Raji (cell line): ENCODE measurements at regions not wholly inside any gene's neighbourhood (a gene's known extent, or its start where the extent isn't known, plus 50 kb on each side); places are given as distances from the start of the nearest gene placed in this dataset.

Experiments
- POLR2A ChIP-seq: IDR thresholded peaks from 2 replicates; pipeline ENCODE4 v1.6.1; 2011; ENCODE audit warnings: low read depth, low read length, control low read depth; ENCODE audit not compliant: insufficient read depth

DNA sequence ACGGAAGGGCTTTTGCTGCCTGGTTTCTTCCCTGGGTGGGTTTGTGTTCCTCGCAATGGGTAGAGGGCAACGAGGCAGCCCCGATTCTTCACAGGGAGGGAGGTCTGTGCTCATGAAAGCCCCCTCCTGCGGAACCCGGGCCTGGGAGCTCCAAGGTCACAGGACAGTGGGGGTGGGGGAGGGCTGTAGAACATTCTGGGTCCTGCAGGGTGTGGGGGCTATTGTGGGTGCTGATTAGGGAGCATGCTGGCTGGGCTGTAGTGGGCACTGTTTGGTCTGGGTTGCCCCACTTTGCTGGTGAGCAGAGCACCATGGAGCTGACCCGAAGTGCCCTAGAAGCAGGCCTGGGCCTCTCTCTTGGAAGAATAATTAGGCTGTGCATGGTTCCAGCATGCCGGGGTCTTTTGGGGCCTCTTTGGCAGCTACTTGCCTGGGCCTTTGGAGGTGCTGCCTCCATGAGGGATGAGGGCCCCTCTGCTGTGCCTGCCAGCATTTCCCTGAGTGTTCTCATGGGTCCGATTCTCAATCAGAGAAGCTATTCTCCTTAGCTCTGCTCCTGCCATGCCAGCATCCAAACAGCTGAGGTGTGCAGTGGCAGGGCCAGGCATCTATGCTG, 232.2 kb upstream of the HS6ST1 start:
- TF ChIP-seq POLR2A = no peak

DNA sequence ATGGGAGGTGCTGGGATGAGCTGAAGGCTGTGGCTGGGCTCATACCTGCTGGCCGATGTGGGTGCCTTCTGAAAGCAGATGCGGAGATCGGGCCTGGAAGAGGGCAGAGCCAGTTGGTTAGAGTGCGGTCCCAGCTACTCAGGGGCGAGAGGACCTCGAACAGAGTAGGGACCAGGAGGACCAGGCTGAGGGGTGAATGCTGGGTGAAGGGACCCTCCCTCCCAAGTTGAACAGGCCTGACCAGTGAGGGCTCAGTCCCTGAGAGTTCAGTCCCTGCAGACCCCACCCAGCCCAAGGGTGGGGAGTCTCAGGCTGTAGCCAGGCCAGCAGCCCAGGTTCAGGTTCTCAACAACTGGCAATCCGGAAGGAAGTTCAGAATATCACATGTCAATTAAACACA, 232.8 kb upstream of the HS6ST1 start:
- no peak for TF ChIP-seq POLR2A

DNA sequence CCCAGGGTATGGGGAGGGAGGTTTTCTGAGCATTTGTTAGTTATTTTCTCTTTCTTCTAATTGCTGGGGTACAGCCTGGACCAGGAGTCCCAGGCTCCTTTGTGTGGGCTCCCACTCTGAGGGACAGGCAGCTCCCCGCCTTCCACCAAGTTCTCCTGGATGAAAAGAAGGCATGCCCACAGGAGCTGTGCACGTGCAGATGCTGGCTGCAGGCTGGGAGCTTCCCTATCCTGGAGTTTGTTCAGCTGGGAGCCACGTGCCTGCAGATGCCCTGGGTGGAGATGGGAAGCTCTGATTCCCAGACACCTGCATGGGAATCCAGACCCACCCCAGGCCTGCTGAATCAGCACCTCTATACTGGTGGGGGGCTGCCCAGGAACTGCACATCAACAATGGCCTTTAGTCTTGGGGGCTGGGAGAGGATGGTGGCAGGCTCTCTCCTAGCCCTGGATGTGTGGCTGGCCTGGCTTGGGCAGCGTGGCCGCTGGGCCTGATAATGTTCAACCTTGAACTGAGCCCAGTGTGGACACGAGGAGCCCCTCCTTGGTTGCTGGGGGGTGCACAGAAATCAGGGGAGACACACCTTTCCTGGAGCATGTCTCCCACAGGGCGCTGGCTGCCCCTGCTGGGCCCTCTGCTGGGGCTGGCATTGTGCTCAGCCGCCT, 233.6 kb upstream of the HS6ST1 start:
- TF ChIP-seq POLR2A = no peak

DNA sequence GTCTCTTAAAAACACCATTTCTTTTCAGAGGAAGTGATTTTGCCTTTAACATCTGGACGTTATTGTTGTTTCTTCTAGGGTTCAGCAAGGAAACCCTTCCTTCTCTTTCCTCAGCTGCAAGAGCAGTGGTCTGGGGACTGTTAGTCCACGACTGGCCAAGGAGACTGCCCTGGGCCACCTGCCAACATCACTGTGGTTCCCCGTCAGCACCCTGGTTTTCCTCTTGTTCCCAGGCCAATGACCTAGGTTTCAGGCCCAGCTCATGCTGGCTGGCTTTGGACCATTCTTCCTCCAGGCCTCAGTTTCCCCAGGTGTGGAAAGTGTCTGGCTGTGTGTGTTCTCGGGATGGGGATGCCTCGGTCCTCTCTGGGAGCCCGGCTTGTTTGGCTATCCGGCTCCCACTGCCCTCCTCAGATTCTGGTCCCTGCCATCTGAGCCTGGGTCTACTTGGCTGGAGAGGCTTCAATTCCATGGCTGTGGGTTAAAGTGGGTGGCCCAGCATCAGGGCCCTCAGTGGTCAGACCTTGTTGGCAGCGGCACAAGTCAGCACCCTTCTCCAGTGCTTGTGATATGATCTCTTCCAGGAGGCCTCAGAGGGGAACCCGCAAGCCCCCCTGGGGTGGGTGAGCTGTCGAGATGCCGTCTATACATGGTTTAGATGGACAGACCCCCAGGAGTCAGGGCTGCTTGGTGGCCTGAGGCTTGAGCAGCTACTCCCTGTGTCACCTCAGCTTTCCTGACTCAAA, 234.3 kb upstream of the HS6ST1 start:
- TF ChIP-seq POLR2A = no peak

DNA sequence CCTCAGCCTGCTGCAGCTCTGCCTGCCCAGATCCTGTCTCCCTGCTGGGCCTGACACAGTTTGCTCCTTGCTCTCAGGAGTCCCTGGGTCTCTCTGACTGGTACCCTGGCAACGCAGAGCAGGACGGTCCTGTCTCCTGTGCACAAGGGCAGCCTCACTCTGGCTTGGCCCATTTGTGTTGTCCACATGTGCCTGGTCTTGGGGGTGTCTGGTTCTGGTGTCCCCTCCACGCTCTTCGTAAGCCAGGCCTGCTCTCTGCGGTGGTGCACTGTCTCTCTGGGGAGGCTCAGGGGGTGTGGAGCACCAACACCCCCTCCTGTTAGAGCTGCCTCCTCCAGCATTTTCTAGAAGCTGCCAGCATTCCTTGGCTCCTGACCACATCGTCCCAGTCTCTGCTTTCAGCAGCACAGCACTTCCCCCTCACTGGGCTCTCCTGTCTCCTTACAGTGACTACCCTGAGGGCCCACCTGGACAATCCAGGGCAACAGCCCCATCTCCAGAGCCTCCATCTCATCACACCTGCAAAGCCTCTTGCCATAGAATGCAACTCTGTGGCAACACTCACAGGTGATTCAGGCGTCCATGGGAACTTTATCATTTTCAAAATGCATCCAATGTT, 235.6 kb upstream of the HS6ST1 start:
- TF ChIP-seq POLR2A = no peak

DNA sequence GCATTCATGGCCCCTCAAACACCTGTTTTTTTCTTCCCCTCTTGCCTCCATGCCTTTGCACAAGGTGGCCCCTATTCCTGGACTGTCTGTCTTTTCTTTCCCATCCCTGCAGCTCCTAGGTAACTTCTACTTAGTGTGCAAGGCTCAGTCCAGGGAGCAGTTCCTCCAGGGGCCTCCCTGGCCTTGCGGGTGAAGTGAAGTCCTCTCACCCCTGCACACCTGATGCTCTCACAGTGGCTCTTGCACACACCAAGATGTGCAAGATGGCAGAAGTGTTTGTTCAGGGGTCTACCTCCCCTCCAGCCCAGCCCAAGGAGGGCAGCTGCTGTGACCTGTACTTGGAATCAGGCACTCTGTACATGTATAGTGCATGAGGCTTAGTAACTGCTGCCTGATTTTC, 236.8 kb upstream of the HS6ST1 start:
- TF ChIP-seq POLR2A = no peak

DNA sequence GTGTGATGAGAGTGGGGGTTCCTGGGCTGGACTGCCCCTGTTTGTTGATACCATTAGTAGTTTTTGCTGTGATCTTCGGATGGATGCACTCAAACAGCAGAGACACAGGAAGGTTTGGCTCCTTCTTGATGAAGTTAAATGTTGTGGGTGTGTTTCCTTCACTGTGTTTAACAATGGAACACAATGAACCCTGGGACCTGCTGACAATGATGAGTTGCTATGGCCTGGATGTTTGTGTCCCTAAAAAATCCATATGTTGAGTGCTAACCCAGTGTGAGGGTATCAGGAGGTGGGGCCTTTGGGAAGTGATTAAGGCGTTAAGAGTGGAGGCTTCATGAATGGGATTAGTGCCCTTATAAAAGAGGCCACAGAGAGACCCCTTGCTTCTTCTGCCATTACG, 237.4 kb upstream of the HS6ST1 start:
- TF ChIP-seq POLR2A = no peak

DNA sequence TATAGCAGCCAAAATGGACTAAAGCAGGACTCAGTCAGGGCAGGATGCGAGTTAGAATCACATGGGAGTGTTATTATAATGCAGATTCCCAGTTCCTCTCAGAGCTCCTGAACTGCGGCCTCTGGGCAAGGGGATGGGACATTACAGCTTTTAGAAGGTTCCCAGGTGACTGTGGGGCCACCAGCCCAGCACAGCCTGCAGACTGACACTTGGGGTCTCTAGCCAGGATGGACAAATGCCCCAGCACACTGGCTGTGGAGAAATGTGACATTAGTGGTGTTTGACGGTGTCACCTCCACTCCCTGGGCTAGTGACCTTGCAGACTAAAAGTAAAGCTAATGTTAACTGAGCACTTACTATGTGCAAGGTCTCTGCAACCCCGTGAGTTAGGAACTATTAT, 238.0 kb upstream of the HS6ST1 start:
- TF ChIP-seq POLR2A = no peak

DNA sequence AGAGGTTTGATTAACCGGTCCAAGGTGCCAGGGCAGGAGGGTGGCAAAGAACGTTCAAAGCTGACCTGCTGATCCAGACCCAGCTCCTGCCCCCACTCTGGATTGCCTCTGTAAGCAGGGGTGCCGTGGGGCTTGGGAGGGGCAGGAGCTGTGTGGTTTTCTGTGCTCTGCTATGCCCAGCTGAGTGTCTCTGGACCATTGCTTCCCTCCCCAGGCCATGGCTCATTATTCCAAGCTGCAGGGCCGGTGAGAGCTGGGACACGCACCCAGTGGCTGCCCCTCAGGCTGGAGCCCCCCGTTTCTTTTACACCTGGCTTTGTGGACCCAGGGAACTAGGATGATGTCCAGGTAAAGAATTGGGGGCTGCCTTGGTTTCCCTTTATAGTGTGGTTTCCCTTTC, 238.4 kb upstream of the HS6ST1 start:
- no peak for TF ChIP-seq POLR2A

DNA sequence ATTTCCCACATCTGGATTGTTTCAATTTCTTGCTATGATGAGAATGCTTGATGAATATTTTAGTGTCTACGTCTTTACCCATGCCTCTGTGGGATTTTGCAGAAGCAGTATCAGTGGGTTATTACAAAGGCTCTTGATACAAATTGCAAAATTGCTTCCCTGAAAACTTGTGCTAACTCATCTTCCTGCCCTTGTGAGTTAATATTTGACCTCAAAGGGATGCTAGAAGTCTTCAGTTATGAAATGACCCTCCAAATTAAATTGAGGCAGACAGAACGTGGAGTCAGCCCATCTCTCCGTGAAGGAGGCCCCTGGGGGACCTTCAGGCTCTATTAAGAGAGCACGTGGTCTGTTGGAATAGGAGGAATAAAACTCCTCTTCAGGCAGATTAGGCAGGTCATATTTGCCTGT, 239.2 kb upstream of the HS6ST1 start:
- no peak for TF ChIP-seq POLR2A

DNA sequence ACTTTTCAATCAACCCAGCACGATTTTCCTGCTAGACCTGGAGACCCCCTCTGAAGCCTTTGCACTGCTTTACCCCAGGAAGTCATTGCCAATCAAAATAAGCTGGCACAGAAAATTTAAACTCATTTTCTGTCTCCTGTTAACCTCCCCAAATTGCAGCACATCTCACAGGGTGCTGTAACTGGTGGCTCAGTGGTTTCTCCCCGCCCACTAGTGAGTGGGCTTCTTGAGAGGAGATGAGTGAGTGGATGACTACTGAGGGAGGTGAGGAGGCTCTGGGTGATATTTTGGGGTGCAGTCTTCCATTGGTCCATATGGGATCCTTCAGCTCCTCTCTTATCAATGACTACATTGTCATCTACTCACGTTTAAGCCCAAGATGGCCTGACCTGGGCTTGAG, 239.8 kb upstream of the HS6ST1 start:
- no peak for TF ChIP-seq POLR2A

DNA sequence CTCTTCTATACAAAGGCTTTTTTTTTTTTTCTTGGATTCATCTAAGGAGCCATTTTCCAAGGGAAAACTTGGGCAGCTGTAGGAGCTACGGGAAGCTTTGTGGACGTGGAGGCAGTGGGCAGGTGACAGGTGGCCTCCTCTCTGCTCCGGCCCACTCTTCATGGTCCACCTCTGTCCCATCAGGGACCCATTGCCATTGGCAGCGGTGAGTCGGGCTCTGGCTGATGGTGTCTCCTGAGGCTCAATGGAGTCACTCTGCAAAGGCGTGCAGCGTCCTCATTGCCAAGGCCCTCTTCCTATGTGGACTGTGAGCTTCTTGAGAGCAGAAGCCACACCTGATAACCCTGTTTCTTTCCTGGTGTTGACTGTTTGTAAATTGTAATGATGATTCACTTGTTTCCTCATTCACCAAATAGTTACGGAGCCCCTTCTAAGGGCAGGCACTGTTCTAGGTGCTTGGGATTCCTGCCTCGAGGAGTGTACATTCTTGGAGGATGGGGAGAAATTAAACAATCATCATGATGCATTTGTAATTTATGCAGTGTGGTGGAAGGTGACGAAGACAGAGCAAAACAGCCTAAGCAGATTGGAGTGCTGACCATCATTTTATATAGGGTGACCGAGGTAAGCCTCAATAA, 240.3 kb upstream of the HS6ST1 start:
- TF ChIP-seq POLR2A = no peak

DNA sequence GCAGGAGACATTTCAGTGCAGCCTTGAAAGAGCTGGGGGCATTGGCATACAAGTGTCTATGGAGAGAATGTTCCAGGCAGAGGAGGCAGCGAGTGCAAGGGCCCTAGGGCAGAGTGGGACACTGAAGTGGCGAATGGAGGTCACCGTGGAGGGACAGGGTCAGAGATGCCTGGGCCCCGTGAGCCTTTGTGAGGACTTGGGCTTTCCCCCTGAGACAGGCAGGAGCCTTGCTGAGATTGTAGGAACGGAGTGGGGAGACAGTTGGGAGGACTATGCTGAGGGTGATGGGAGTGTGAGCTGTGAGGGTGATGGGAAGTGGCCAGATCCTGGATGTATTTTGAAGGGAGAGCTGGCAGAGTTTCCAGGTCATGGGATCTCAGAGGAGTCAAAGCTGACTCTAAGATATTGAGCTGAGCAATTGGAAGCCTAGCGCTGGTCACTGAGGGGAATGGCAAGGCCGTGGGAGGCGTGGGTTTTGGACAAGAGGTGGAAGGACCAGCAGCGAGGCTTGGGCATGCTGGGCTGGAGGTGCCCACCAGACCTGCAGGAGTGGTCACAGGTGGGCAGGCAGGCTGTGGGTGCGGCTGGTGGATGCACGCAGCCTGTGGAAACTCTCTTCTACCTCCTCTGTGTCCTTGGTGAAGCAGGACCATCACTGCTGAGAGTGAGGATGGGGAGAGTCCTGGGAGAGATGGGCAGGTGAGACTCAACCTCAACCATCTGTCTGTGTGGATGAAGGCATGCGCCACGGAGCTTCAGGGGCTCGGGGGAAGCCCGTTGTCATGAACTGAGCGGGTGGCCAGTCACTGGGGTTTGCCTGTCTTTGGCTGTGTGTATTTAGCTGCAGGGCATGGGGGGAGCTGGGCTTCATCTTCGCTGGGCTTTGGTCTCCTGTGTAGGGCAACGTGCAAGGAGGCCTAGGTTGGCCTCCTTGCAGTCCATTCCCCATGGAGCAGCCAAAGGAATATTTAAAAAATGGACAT, 241.2 kb upstream of the HS6ST1 start:
- TF ChIP-seq POLR2A = no peak

DNA sequence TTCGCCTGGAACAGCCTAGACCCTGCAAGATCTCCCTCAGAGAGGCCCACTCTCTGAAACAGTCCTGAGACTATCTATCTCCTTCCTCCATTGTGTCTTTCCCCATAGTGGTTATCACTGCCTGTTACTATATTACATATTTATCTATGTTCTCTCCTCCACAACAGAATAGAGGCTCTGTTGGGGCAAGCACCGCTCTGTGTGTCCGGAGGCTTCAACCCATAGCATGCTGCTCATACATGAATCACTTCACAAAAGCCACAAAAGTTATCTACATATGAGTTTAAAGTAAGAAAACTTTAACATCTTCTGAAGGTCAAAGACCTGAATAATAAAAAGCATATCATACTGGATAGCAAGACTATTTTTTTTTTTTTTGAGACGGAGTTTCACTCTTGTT, 242.1 kb upstream of the HS6ST1 start:
- no peak for TF ChIP-seq POLR2A
